PC-9 (cell line): ENCODE measurements at regions not wholly inside any gene's neighbourhood (a gene's known extent, or its start where the extent isn't known, plus 50 kb on each side); places are given as distances from the start of the nearest gene placed in this dataset.

Source experiments
- EZH2 ChIP-seq: fragments of 200-600 bp; sonication (generic); IDR thresholded peaks from 2 replicates; pipeline ENCODE4 v1.8.0; 2017; ENCODE audit warnings: antibody characterized with exemption, low read depth
- TF ChIP-seq, protein P1 (sequence below): fragments of 200-600 bp; sonication (generic); conservative IDR thresholded peaks from 2 replicates; pipeline ENCODE4 v1.6.1; 2017; ENCODE audit warnings: mixed run types, antibody characterized with exemption, mild to moderate bottlenecking, moderate library complexity

DNA sequence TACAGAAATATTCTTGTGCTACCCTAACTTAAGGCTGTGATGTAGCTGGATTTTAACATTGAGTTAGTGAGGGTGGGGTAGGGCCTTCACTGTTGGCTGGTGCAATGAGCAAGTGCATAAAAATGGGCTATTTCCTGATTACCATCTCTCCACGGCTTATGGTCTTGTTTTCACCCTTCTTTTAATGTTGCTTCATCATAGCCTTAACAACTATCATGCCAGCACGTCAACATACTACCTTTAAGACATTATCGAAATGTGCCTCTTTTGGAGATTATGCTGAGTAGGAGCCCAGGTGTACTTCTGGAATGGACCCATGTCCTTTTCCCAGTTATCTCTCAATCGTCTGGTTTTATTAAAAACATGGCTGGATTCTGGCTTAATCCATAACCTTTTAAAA, 350.9 kb upstream of the ACTBL2 start:
- TF ChIP-seq EZH2: no peak
- TF ChIP-seq, protein P1, sequence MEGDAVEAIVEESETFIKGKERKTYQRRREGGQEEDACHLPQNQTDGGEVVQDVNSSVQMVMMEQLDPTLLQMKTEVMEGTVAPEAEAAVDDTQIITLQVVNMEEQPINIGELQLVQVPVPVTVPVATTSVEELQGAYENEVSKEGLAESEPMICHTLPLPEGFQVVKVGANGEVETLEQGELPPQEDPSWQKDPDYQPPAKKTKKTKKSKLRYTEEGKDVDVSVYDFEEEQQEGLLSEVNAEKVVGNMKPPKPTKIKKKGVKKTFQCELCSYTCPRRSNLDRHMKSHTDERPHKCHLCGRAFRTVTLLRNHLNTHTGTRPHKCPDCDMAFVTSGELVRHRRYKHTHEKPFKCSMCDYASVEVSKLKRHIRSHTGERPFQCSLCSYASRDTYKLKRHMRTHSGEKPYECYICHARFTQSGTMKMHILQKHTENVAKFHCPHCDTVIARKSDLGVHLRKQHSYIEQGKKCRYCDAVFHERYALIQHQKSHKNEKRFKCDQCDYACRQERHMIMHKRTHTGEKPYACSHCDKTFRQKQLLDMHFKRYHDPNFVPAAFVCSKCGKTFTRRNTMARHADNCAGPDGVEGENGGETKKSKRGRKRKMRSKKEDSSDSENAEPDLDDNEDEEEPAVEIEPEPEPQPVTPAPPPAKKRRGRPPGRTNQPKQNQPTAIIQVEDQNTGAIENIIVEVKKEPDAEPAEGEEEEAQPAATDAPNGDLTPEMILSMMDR: no peak
